GM12878 (cell line): ENCODE measurements at regions not wholly inside any gene's neighbourhood (a gene's known extent, or its start where the extent isn't known, plus 50 kb on each side); places are given as distances from the start of the nearest gene placed in this dataset.

Source experiments
- BHLHE40 ChIP-seq, 2 experiments: fragments of 450-650 bp in 1 of 2; IDR thresholded peaks; 2 replicates each; pipeline ENCODE4 v1.6.1; 2011 to 2017; ENCODE audit warnings: low read depth in 2 of 2, borderline replicate concordance in 1 of 2, improper control_type of control experiment in 1 of 2, low read length in 1 of 2, mild to moderate bottlenecking in 1 of 2
- CHD4 ChIP-seq: fragments of 200-600 bp; sonication (generic); IDR thresholded peaks from 2 replicates; pipeline ENCODE4 v1.6.1; 2016; ENCODE audit warnings: mild to moderate bottlenecking
- EGR1 ChIP-seq, 2 experiments: IDR thresholded peaks; 1 replicate in 1 of 2; 2 replicates in 1 of 2; pipeline ENCODE4 v1.6.1; 2011 to 2012; ENCODE audit warnings: low read depth in 2 of 2, low read length in 2 of 2, borderline replicate concordance in 1 of 2, mild to moderate bottlenecking in 1 of 2, moderate library complexity in 1 of 2
- EZH2 ChIP-seq: IDR thresholded peaks from 2 replicates; pipeline ENCODE4 v1.6.1; 2012; ENCODE audit warnings: low read depth, mild to moderate bottlenecking, control low read depth, inconsistent platforms, low read length, borderline replicate concordance; ENCODE audit not compliant: control insufficient read depth
- FOXK2 ChIP-seq: fragments of 450-650 bp; IDR thresholded peaks from 2 replicates; pipeline ENCODE4 v1.6.1; 2017; ENCODE audit warnings: mild to moderate bottlenecking, moderate library complexity
- IRF4 ChIP-seq: IDR thresholded peaks from 2 replicates; pipeline ENCODE4 v1.6.1; 2011; ENCODE audit warnings: low read depth, low read length
- JUNB ChIP-seq: IDR thresholded peaks from 2 replicates; pipeline ENCODE4 v1.6.1; 2016; ENCODE audit warnings: antibody characterized with exemption, mild to moderate bottlenecking
- LARP7 ChIP-seq: fragments of 450-650 bp; IDR thresholded peaks from 2 replicates; pipeline ENCODE4 v1.6.1; 2017; ENCODE audit warnings: mild to moderate bottlenecking
- MEF2A ChIP-seq: IDR thresholded peaks from 2 replicates; pipeline ENCODE4 v1.6.1; 2011; ENCODE audit warnings: low read depth, mild to moderate bottlenecking, low read length, moderate library complexity; ENCODE audit not compliant: insufficient read depth
- NFYA ChIP-seq: IDR thresholded peaks from 2 replicates; pipeline ENCODE4 v1.6.1; 2011; ENCODE audit warnings: low read depth, mild to moderate bottlenecking, low read length, improper control_type of control experiment, borderline replicate concordance
- POLR2AphosphoS5 ChIP-seq: IDR thresholded peaks from 2 replicates; pipeline ENCODE4 v1.6.1; 2011; ENCODE audit warnings: mild to moderate bottlenecking, low read length, inconsistent platforms
- RFX5 ChIP-seq: IDR thresholded peaks from 2 replicates; pipeline ENCODE4 v1.6.1; 2011; ENCODE audit warnings: low read depth, low read length, improper control_type of control experiment
- SIN3A ChIP-seq: IDR thresholded peaks from 2 replicates; pipeline ENCODE4 v1.6.1; 2012; ENCODE audit warnings: low read depth, low read length, improper control_type of control experiment
- SP1 ChIP-seq: IDR thresholded peaks from one replicate; pipeline ENCODE4 v1.6.1; 2011; ENCODE audit warnings: low read depth, low read length
- SPI1 ChIP-seq: IDR thresholded peaks from 2 replicates; pipeline ENCODE4 v1.6.1; 2011; ENCODE audit warnings: low read depth, mild to moderate bottlenecking, low read length, moderate library complexity, borderline replicate concordance; ENCODE audit not compliant: insufficient read depth
- STAT1 ChIP-seq: fragments of 450-650 bp; conservative IDR thresholded peaks from 2 replicates; pipeline ENCODE4 v1.6.1; 2014; ENCODE audit warnings: antibody characterized with exemption, mild to moderate bottlenecking
- YY1 ChIP-seq: IDR thresholded peaks from 2 replicates; pipeline ENCODE4 v1.6.1; 2011; ENCODE audit warnings: low read depth, mild to moderate bottlenecking, low read length
- ZNF274 ChIP-seq: IDR thresholded peaks from one replicate; pipeline ENCODE4 v1.8.0; 2011; ENCODE audit not compliant: insufficient read length, insufficient read depth
- TF ChIP-seq, protein P1 (sequence below): IDR thresholded peaks from 2 replicates; pipeline ENCODE4 v1.6.1; 2011; ENCODE audit warnings: borderline replicate concordance, low read depth, mild to moderate bottlenecking, moderate library complexity, low read length; ENCODE audit not compliant: insufficient read depth, poor library complexity, severe bottlenecking
- TF ChIP-seq, protein P2 (sequence below): fragments of 450-650 bp; IDR thresholded peaks from 2 replicates; pipeline ENCODE4 v1.6.1; 2017; ENCODE audit warnings: mild to moderate bottlenecking, low read depth, inconsistent platforms; ENCODE audit not compliant: poor library complexity, severe bottlenecking

DNA sequence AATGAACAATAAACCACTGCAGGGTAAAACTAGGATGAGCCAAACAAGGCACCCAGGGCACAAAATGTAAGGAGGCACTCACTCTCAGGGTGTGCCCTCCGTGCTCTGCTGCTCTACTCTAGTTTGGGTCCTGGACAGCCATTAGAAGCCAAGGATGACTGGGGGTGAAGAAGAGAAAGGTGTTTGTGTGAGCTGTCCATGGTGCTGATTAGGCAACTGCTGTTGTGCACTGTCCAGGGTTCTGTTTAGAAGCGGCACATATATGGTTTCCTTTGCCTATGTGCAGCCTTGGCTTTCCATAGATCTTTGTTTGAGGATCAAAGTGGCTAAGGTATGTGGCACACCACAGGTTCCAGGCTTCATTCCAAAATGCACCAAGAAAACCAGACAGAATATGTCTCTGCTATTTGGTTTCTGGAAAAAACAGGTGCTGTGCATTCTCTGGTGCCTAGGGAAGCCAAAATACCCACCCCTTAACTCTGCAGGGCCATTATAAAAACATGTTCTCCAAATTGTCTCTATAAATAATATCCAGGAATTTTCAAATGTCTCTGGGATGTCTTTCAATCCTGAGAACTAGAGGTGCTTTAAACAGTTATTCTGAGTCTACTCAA is 123.5 kb downstream of the CBLN1 start (continued):
- TF ChIP-seq, protein P1, sequence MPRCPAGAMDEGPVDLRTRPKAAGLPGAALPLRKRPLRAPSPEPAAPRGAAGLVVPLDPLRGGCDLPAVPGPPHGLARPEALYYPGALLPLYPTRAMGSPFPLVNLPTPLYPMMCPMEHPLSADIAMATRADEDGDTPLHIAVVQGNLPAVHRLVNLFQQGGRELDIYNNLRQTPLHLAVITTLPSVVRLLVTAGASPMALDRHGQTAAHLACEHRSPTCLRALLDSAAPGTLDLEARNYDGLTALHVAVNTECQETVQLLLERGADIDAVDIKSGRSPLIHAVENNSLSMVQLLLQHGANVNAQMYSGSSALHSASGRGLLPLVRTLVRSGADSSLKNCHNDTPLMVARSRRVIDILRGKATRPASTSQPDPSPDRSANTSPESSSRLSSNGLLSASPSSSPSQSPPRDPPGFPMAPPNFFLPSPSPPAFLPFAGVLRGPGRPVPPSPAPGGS: no peak
- TF ChIP-seq YY1: no peak
- TF ChIP-seq, protein P2, sequence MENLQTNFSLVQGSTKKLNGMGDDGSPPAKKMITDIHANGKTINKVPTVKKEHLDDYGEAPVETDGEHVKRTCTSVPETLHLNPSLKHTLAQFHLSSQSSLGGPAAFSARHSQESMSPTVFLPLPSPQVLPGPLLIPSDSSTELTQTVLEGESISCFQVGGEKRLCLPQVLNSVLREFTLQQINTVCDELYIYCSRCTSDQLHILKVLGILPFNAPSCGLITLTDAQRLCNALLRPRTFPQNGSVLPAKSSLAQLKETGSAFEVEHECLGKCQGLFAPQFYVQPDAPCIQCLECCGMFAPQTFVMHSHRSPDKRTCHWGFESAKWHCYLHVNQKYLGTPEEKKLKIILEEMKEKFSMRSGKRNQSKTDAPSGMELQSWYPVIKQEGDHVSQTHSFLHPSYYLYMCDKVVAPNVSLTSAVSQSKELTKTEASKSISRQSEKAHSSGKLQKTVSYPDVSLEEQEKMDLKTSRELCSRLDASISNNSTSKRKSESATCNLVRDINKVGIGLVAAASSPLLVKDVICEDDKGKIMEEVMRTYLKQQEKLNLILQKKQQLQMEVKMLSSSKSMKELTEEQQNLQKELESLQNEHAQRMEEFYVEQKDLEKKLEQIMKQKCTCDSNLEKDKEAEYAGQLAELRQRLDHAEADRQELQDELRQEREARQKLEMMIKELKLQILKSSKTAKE: no peak
- no peak for TF ChIP-seq IRF4
- TF ChIP-seq STAT1: no peak
- TF ChIP-seq SP1: no peak
- no peak for TF ChIP-seq BHLHE40 (IDR thresholded peaks at IDR 0.05; ENCODE audit: borderline replicate concordance in 1 of 2, low read depth in 2 of 2, low read length in 1 of 2)
- no peak for TF ChIP-seq MEF2A
- no peak for TF ChIP-seq NFYA
- TF ChIP-seq POLR2AphosphoS5: no peak
- no peak for TF ChIP-seq FOXK2
- TF ChIP-seq JUNB: no peak
- TF ChIP-seq EZH2: no peak
- no peak for TF ChIP-seq EGR1 (IDR thresholded peaks at IDR 0.05; ENCODE audit: borderline replicate concordance in 1 of 2, low read depth in 2 of 2, low read length in 2 of 2)
- TF ChIP-seq SIN3A: no peak
- no peak for TF ChIP-seq RFX5
- no peak for TF ChIP-seq SPI1
- no peak for TF ChIP-seq LARP7
- no peak for TF ChIP-seq CHD4
- no peak for TF ChIP-seq ZNF274
